HepG2 (cell line): ENCODE measurements at regions not wholly inside any gene's neighbourhood (a gene's known extent, or its start where the extent isn't known, plus 50 kb on each side); places are given as distances from the start of the nearest gene placed in this dataset.

Source experiments
- ATAC-seq: fragments of 200-7000 bp; cut with Tn5 transposase; 3 replicates; pipeline ENCODE4 v1.9.1; 2020; ENCODE audit warnings: mild to moderate bottlenecking, moderate library complexity
- BruUV-seq: library from RNA; stranded (reverse); fragments of 400-500 nt; replicated peaks from 2 replicates; lab custom pipeline; 2021; lab: Mats Ljungman, UMichigan
- CTCF ChIA-PET: fragments of 300-600 bp; formaldehyde crosslinking; extraction: SDS; loops from one replicate; lab custom pipeline; 2021; ENCODE audit warnings: low total read pairs, inconsistent platforms, low intra/inter-chr PET ratio; lab: Yijun Ruan, JAX
- POLR2A ChIA-PET: fragments of 350-600 bp; sonication (Branson Sonifier 250); formaldehyde crosslinking; loops from one replicate; lab custom pipeline; 2020; ENCODE audit warnings: antibody characterized with exemption, inconsistent platforms; lab: Yijun Ruan, JAX
- DNase-seq: peaks from one replicate; pipeline ENCODE4 v3.0.0-alpha.2; 2015; ENCODE audit warnings: low spot score
- FAIRE-seq: peaks from 3 replicates; lab custom pipeline; 2011; peaks lifted over from hg19 to GRCh38; lab: Jason Lieb, UNC
- H2AFZ ChIP-seq: one replicate; pipeline ENCODE4 v1.6.1; 2011; ENCODE audit warnings: low read length, inconsistent platforms
- H3K27ac ChIP-seq: fragments of 300-600 bp; 3 replicates; pipeline ENCODE4 v1.8.0; 2011; ENCODE audit warnings: mixed run types, mild to moderate bottlenecking, mixed read lengths, low read length, inconsistent platforms; ENCODE audit not compliant: insufficient read depth; ENCODE audit errors: extremely low read length
- H3K27me3 ChIP-seq, 2 experiments: fragments of 200-600 bp in 1 of 2; 2 replicates in 1 of 2; 3 replicates in 1 of 2; pipeline versions ENCODE4 v1.6.0 to v1.8.0; 2011; ENCODE audit warnings: low read length in 2 of 2, mild to moderate bottlenecking in 2 of 2, moderate library complexity in 2 of 2, inconsistent platforms in 1 of 2; ENCODE audit not compliant: insufficient read depth in 2 of 2, control insufficient read depth in 1 of 2
- H3K36me3 ChIP-seq, 2 experiments: fragments of 200-600 bp in 1 of 2; replicated peaks in 1 of 2; 2 replicates in 1 of 2; 3 replicates in 1 of 2; pipeline versions ENCODE4 v1.5.1 to v1.8.0; 2011; ENCODE audit warnings: low read length in 2 of 2, inconsistent platforms in 1 of 2; ENCODE audit not compliant: insufficient read depth in 2 of 2, control insufficient read depth in 1 of 2
- H3K4me1 ChIP-seq: 2 replicates; pipeline ENCODE4 v1.5.1; 2012; ENCODE audit warnings: low read length, inconsistent platforms; ENCODE audit not compliant: insufficient read depth
- H3K4me2 ChIP-seq: 2 replicates; pipeline ENCODE4 v1.6.0; 2011; ENCODE audit warnings: low read depth, low read length, inconsistent platforms
- H3K4me3 ChIP-seq, 3 experiments: fragments of 200-600 bp in 1 of 3; sonication (generic), shearing (Covaris generic) in 1 of 3; replicated peaks in 1 of 3; 2 replicates each; pipeline ENCODE4 v1.5.1; 2011 to 2016; ENCODE audit warnings: low read length in 3 of 3, inconsistent platforms in 2 of 3, low read depth in 2 of 3, mild to moderate bottlenecking in 2 of 3, control low read depth in 1 of 3, mixed read lengths in 1 of 3; ENCODE audit not compliant: insufficient read depth in 1 of 3
- H3K79me2 ChIP-seq: one replicate; pipeline ENCODE4 v1.6.1; 2011; ENCODE audit warnings: low read length, inconsistent platforms; ENCODE audit not compliant: insufficient read depth
- H3K9ac ChIP-seq: 2 replicates; pipeline ENCODE4 v1.6.0; 2011; ENCODE audit warnings: mild to moderate bottlenecking, low read depth, low read length, inconsistent platforms; ENCODE audit not compliant: insufficient read depth
- H3K9me3 ChIP-seq: 2 replicates; pipeline ENCODE4 v1.5.1; 2012; ENCODE audit warnings: mild to moderate bottlenecking, low read length
- H4K20me1 ChIP-seq: 2 replicates; pipeline ENCODE4 v1.6.0; 2011; ENCODE audit warnings: inconsistent platforms, mild to moderate bottlenecking, low read length, moderate library complexity; ENCODE audit not compliant: insufficient read depth
- ATAD3A ChIP-seq: sonication (generic); formaldehyde crosslinking; IDR thresholded peaks from 2 replicates; pipeline ENCODE4 v1.4.0; 2020; ENCODE audit warnings: missing genetic modification reagents
- ATF7 ChIP-seq, 2 experiments: fragments of 450-650 bp in 1 of 2; sonication (generic) in 1 of 2; formaldehyde crosslinking in 1 of 2; IDR thresholded peaks; 2 replicates each; pipeline versions ENCODE4 v1.4.0 to v1.6.1; 2016 to 2020; ENCODE audit warnings: antibody characterized with exemption in 1 of 2, mild to moderate bottlenecking in 1 of 2, missing genetic modification reagents in 1 of 2
- ATF7-NPFF ChIP-seq: sonication (generic); formaldehyde crosslinking; IDR thresholded peaks from 2 replicates; pipeline ENCODE4 v1.8.1; 2023; ENCODE audit warnings: mild to moderate bottlenecking, low read depth, missing genetic modification reagents, moderate library complexity
- CBFB ChIP-seq: sonication (generic); formaldehyde crosslinking; IDR thresholded peaks from 2 replicates; pipeline ENCODE4 v1.4.0; 2020; ENCODE audit warnings: missing genetic modification reagents
- ERF ChIP-seq: IDR thresholded peaks from 2 replicates; pipeline ENCODE4 v1.6.1; 2018; ENCODE audit warnings: missing biosample characterization, missing genetic modification reagents
- JUNB ChIP-seq: sonication (generic); formaldehyde crosslinking; IDR thresholded peaks from 2 replicates; pipeline ENCODE4 v1.8.0; 2022; ENCODE audit warnings: missing genetic modification reagents, mild to moderate bottlenecking, borderline replicate concordance
- KMT2A ChIP-seq: sonication (generic); formaldehyde crosslinking; IDR thresholded peaks from 2 replicates; pipeline ENCODE4 v1.4.0; 2020; ENCODE audit warnings: missing genetic modification reagents
- MXD3 ChIP-seq: IDR thresholded peaks from 2 replicates; pipeline ENCODE4 v1.6.1; 2016; ENCODE audit warnings: mild to moderate bottlenecking, missing biosample characterization, missing genetic modification reagents
- PCBP1 ChIP-seq: fragments of 200-400 bp; formaldehyde crosslinking; IDR thresholded peaks from 2 replicates; pipeline ENCODE4 v1.6.1; 2017; ENCODE audit warnings: mild to moderate bottlenecking, low read depth, low read length, borderline replicate concordance
- SKI ChIP-seq: fragments of 450-650 bp; IDR thresholded peaks from one replicate; pipeline ENCODE4 v1.6.1; 2018; ENCODE audit warnings: mild to moderate bottlenecking; ENCODE audit not compliant: partially characterized antibody
- SP2 ChIP-seq: sonication (generic); formaldehyde crosslinking; IDR thresholded peaks from 2 replicates; pipeline ENCODE4 v1.5.1; 2020; ENCODE audit warnings: mild to moderate bottlenecking, missing genetic modification reagents
- SSRP1 ChIP-seq: IDR thresholded peaks from 2 replicates; pipeline ENCODE4 v1.6.1; 2016; ENCODE audit warnings: control low read depth
- TBP ChIP-seq: sonication (generic); formaldehyde crosslinking; IDR thresholded peaks from 2 replicates; pipeline ENCODE4 v1.5.0; 2020; ENCODE audit warnings: missing genetic modification reagents
- XRCC5 ChIP-seq: fragments of 200-400 bp; formaldehyde crosslinking; optimal IDR thresholded peaks from 2 replicates; pipeline ENCODE3; 2017; ENCODE audit warnings: mild to moderate bottlenecking, low read length
- YY1 ChIP-seq: IDR thresholded peaks from 2 replicates; pipeline ENCODE4 v1.6.1; 2011; ENCODE audit warnings: low read length, low read depth, moderate library complexity, mild to moderate bottlenecking; ENCODE audit not compliant: insufficient read depth, insufficient replicate concordance
- ZBTB20 ChIP-seq: sonication (generic); formaldehyde crosslinking; IDR thresholded peaks from 2 replicates; pipeline ENCODE4 v1.8.1; 2023; ENCODE audit warnings: missing genetic modification reagents, low read depth, mild to moderate bottlenecking, borderline replicate concordance
- ZNF124 ChIP-seq: sonication (generic); formaldehyde crosslinking; IDR thresholded peaks from 2 replicates; pipeline ENCODE4 v1.4.0; 2020; ENCODE audit warnings: missing genetic modification reagents
- ZNF331 ChIP-seq: sonication (generic); formaldehyde crosslinking; IDR thresholded peaks from 2 replicates; pipeline ENCODE4 v1.4.0; 2020; ENCODE audit warnings: missing genetic modification reagents
- ZNF33A ChIP-seq: sonication (generic); formaldehyde crosslinking; IDR thresholded peaks from 2 replicates; pipeline ENCODE4 v1.5.1; 2020; ENCODE audit warnings: missing genetic modification reagents, mild to moderate bottlenecking, moderate library complexity, borderline replicate concordance
- WGBS: methylation state at CpG from one replicate; pipeline ENCODE4 v1.1.6; 2017; ENCODE audit warnings: low lambda C conversion rate; 5-methylcytosine and 5-hydroxymethylcytosine counted together
- in situ Hi-C: cut with HindIII; loops from 2 replicates; pipeline ENCODE4 v1.10.0; 2017; ENCODE audit warnings: low pct_unique_long_range_greater_than_20kb; ENCODE audit not compliant: extremely low pct_ligation_motif_present
- intact Hi-C: fragments of 100-400 bp; cut with micrococcal nuclease; formaldehyde crosslinking; loops from one replicate; pipeline ENCODE4 v1.10.0; 2022; ENCODE audit not compliant: unreplicated experiment
- TF ChIP-seq, protein P1 (sequence below), 2 experiments: sonication (generic) in 1 of 2; formaldehyde crosslinking in 1 of 2; IDR thresholded peaks; 2 replicates each; pipeline versions ENCODE4 v1.4.0 to v1.6.1; 2018 to 2020; ENCODE audit warnings: missing genetic modification reagents in 2 of 2, borderline replicate concordance in 1 of 2, low read depth in 1 of 2, mild to moderate bottlenecking in 1 of 2, missing biosample characterization in 1 of 2

DNA sequence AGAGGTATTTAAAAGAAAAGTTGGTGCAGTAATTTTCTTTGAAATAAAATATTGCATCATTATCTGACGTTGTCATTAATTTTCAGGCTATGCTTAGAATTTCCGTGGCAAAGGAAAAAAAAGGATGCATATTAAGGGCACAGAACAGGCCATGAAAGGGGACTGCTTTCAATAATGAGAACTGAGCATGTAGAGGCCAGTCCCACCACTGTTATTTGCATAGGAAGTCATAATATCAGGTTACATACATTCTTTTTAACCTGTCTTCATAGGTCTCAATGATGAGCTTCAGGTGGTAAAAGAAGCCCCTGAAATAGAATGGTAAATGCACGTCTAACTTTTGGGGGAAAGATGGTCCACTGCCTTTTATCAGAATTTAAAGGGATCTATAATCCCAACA lies 272.1 kb upstream of the ALCAM start:
- no peak for ATAC-seq
- no peaks in the 10 kb centered on the region for H3K9me3 ChIP-seq
- no peaks in the 10 kb centered on the region for H3K4me1 ChIP-seq
- in situ Hi-C loops (no loop called here), intact Hi-C loops (no loop called here)
- TF ChIP-seq ATF7 (IDR thresholded peaks at IDR 0.05) (0 out of 2 replicates have a peak, but pooled peaks have one; percentile 6), ATF7 (CRISPR knock-in tag; IDR thresholded peaks at IDR 0.05) (no peak), MXD3 (CRISPR knock-in tag) (no peak)
- under 1% methylated on average over 3 of the region's 3 CpGs for WGBS
- H3K36me3 ChIP-seq, result no peaks in the 10 kb centered on the region
- BruUV-seq, result no TSS peak
- H3K27me3 ChIP-seq, result no peaks in the 10 kb centered on the region
- no peak overlapping the region for H2AFZ ChIP-seq
- no peaks in the 10 kb centered on the region for H3K79me2 ChIP-seq
- no peak overlapping the region for H3K27ac ChIP-seq
- no peak overlapping the region for H3K4me2 ChIP-seq
- no peak for FAIRE-seq
- no peak for DNase-seq
- POLR2A ChIA-PET, result no interaction called here
- no peaks in the 10 kb centered on the region for H4K20me1 ChIP-seq
- H3K4me3 ChIP-seq, result no peak overlapping the region
- no peak overlapping the region for H3K9ac ChIP-seq
- CTCF ChIA-PET, result no interaction called here

GRCh38 chr3:105096071-105096470 lies 270.6 kb upstream of the ALCAM start:
- in situ Hi-C loops, result no loop called here
- no peaks in the 10 kb centered on the region for H3K9me3 ChIP-seq
- H3K27me3 ChIP-seq, result no peaks in the 10 kb centered on the region
- intact Hi-C loops, result no loop called here
- 8% methylated on average over 3 of the region's 3 CpGs for WGBS
- CTCF ChIA-PET, result no interaction called here
- no peak overlapping the region for H2AFZ ChIP-seq
- H4K20me1 ChIP-seq, result no peaks in the 10 kb centered on the region
- ATAC-seq (no peak), FAIRE-seq (no peak), DNase-seq (no peak)
- no peak overlapping the region for H3K4me3 ChIP-seq
- no TSS peak for BruUV-seq
- H3K4me1 ChIP-seq, result no peaks in the 10 kb centered on the region
- no peaks in the 10 kb centered on the region for H3K36me3 ChIP-seq
- POLR2A ChIA-PET, result no interaction called here
- H3K27ac ChIP-seq, result no peak overlapping the region
- no peak overlapping the region for H3K9ac ChIP-seq
- H3K79me2 ChIP-seq, result no peaks in the 10 kb centered on the region
- H3K4me2 ChIP-seq, result no peak overlapping the region
- TF ChIP-seq, protein P1, sequence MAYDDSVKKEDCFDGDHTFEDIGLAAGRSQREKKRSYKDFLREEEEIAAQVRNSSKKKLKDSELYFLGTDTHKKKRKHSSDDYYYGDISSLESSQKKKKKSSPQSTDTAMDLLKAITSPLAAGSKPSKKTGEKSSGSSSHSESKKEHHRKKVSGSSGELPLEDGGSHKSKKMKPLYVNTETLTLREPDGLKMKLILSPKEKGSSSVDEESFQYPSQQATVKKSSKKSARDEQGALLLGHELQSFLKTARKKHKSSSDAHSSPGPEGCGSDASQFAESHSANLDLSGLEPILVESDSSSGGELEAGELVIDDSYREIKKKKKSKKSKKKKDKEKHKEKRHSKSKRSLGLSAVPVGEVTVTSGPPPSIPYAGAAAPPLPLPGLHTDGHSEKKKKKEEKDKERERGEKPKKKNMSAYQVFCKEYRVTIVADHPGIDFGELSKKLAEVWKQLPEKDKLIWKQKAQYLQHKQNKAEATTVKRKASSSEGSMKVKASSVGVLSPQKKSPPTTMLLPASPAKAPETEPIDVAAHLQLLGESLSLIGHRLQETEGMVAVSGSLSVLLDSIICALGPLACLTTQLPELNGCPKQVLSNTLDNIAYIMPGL (CRISPR knock-in tag; IDR thresholded peaks at IDR 0.05; ENCODE audit: borderline replicate concordance in 1 of 2, low read depth in 1 of 2), result no peak
- TF ChIP-seq TBP (CRISPR knock-in tag) (no peak), ZNF331 (CRISPR knock-in tag) (no peak), ERF (CRISPR knock-in tag) (no peak), JUNB (CRISPR knock-in tag) (no peak), ZBTB20 (CRISPR knock-in tag) (no peak), ZNF124 (no peak), SP2 (CRISPR knock-in tag) (no peak), XRCC5 (no peak), KMT2A (CRISPR knock-in tag) (no peak), SKI (no peak), ATAD3A (no peak), YY1 (no peak), ZNF33A (no peak), CBFB (CRISPR knock-in tag) (no peak), SSRP1 (CRISPR knock-in tag) (no peak), PCBP1 (no peak), ATF7-NPFF (CRISPR knock-in tag) (no peak)
